ENCODE measurements at regions not wholly inside any gene's neighbourhood (a gene's known extent, or its start where the extent isn't known, plus 50 kb on each side); places are given as distances from the start of the nearest gene placed in this dataset.

DNA sequence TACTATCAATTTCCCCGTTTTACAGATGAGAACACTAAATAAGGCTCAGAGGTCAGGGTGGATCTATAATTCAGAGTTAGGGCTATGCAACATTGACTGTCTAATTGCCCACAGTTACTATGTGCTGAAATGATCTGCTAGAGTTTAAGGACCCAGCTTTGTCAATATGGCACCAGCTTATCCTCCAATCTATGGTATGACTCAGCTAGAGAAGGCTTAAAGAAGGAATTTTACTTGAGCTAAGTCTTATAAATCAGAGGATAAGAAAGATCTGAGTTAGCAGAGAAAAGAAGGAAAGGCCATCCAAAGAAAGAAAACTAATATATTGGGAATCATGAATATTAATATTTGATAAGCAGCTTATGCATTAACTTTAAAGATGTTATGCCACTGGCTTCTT lies 78.1 kb downstream of the ASB9 start:
- no peak for DNase-seq (ENCODE audit: extremely low spot score)
- ChIA-PET POLR2A (no interaction called here), CTCF (interaction anchor here (1.3 kb wide), 1 partner anchor 11 kb away, joined by 3 read pairs; no protein-coding TSS in a partner anchor)
- TF ChIP-seq, protein P1, sequence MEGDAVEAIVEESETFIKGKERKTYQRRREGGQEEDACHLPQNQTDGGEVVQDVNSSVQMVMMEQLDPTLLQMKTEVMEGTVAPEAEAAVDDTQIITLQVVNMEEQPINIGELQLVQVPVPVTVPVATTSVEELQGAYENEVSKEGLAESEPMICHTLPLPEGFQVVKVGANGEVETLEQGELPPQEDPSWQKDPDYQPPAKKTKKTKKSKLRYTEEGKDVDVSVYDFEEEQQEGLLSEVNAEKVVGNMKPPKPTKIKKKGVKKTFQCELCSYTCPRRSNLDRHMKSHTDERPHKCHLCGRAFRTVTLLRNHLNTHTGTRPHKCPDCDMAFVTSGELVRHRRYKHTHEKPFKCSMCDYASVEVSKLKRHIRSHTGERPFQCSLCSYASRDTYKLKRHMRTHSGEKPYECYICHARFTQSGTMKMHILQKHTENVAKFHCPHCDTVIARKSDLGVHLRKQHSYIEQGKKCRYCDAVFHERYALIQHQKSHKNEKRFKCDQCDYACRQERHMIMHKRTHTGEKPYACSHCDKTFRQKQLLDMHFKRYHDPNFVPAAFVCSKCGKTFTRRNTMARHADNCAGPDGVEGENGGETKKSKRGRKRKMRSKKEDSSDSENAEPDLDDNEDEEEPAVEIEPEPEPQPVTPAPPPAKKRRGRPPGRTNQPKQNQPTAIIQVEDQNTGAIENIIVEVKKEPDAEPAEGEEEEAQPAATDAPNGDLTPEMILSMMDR (IDR thresholded peaks at IDR 0.05; ENCODE audit: control extremely low read depth, extremely low read depth, low read depth, missing control alignments) = no peak

DNA sequence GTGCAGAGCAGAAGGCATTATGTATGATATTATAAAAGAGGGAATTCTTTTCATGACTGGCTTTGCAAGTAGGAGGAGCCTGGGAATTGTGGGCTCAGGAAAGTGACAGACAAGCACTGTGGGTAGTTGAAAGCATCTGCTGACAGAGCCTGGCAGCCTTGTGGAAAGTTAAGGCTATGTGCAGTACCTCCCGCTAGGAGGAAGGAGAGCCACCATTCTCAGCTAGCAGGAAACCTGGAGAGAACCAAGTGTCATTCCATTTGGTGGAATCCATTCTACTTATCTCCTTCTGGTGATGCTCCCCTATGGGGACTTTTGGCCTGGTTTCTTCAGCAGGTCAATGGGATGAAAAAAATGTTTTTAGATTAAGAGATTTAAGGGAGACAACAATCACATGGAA lies 81.8 kb downstream of the ASB9 start:
- POLR2A ChIA-PET = no interaction called here
- no peak for DNase-seq (ENCODE audit: extremely low spot score)
- TF ChIP-seq, protein P1 (IDR thresholded peaks at IDR 0.05; ENCODE audit: control extremely low read depth, extremely low read depth, low read depth, missing control alignments) = no peak
- CTCF ChIA-PET = no interaction called here

DNA sequence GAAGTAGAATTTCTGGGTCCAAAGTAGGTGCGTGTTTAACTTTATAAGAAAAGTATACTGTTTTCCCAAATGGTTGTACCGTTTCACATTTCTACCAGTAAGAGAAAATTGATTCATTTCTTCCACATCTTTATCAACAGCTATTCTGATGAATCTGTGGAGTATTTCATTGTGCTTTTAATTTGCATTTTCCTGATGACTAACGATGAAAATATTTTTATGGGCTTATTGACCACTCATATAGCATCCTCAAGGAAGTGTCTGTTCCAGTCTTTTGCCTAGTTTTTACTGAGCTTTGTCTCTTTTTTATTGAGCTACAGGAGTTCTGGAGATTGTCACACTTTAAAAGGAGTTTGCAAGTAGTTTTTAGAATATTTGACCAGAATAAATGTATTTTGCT lies 92.6 kb downstream of the ASB9 start:
- ChIA-PET CTCF (interaction anchor here (1.4 kb wide), 1 partner anchor 33 kb away, joined by 4 read pairs; no protein-coding TSS in a partner anchor), POLR2A (no interaction called here)
- TF ChIP-seq, protein P1 (IDR thresholded peaks at IDR 0.05; ENCODE audit: control extremely low read depth, extremely low read depth, low read depth, missing control alignments) = no peak
- DNase-seq (ENCODE audit: extremely low spot score) = no peak

DNA sequence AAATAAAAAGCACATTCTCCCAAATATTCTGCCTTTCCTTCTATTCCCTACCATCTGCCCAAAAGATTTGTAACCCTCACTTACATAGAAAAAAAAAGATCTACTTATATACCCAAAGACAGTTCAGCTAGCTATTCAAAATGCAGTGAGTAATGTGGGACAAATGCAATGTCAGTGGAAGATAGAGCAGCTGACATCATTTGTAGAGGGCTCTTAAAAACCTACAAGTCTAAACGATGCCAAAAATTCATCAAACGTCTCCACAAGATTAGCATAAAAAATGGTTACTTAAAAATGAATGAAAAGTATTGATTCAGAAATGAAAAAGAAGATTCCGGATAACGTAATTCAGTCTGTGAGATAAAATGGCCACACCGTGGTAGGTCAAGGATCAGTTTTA lies 96.5 kb downstream of the ASB9 start:
- TF ChIP-seq, protein P1 (IDR thresholded peaks at IDR 0.05; ENCODE audit: control extremely low read depth, extremely low read depth, low read depth, missing control alignments) = no peak
- CTCF ChIA-PET = no interaction called here
- DNase-seq (ENCODE audit: extremely low spot score) = no peak
- POLR2A ChIA-PET = no interaction called here

GRCh38 chrX:15170927-15171326 lies 99.0 kb downstream of the ASB9 start:
- TF ChIP-seq, protein P1 (IDR thresholded peaks at IDR 0.05; ENCODE audit: control extremely low read depth, extremely low read depth, low read depth, missing control alignments) = no peak
- POLR2A ChIA-PET = no interaction called here
- no peak for DNase-seq (ENCODE audit: extremely low spot score)
- CTCF ChIA-PET = no interaction called here

DNA sequence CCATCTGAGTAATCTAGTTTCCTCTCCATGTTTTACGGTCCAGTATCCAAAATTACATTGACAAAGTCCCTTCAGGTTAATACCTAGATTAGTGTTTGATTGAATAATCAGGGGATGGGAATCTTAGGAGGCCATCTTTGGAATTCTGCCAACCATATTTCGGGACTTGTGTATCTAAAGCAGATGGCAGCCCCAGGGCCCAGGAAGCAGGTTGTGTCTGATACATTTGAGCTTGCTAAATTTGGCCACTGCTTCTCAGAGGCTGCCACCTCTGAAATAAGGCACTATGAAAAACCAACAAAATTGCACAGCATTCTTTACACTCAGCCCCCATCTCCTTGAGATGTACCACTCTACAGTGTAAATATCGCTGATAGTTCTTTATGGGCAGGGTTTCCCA lies 102.1 kb downstream of the ASB9 start:
- POLR2A ChIA-PET = no interaction called here

More for the DNA sequence above, 102.1 kb downstream of the ASB9 start:
- CTCF ChIA-PET = no interaction called here
- DNase-seq (ENCODE audit: extremely low spot score) = no peak
- TF ChIP-seq, protein P1 (IDR thresholded peaks at IDR 0.05; ENCODE audit: control extremely low read depth, extremely low read depth, low read depth, missing control alignments) = no peak
